AG10803 (cell line): ENCODE measurements at regions not wholly inside any gene's neighbourhood (a gene's known extent, or its start where the extent isn't known, plus 50 kb on each side); places are given as distances from the start of the nearest gene placed in this dataset.

Source experiments
- DNase-seq: peaks from one replicate; pipeline ENCODE4 v3.0.0; 2010; ENCODE audit warnings: low read depth
- H3K4me3 ChIP-seq: 2 replicates; pipeline ENCODE4 v1.5.1; 2011; ENCODE audit warnings: mild to moderate bottlenecking, low read length, control low read depth
- CTCF ChIP-seq: conservative IDR thresholded peaks from 2 replicates; pipeline ENCODE4 v1.5.1; 2011; ENCODE audit warnings: mild to moderate bottlenecking, low read length, control low read depth, inconsistent platforms

GRCh38 chr17:68801335-68802247 is 153.6 kb downstream of the ABCA8 start:
- no peak overlapping the region for H3K4me3 ChIP-seq
- no peak for DNase-seq
- TF ChIP-seq CTCF = no peak

DNA sequence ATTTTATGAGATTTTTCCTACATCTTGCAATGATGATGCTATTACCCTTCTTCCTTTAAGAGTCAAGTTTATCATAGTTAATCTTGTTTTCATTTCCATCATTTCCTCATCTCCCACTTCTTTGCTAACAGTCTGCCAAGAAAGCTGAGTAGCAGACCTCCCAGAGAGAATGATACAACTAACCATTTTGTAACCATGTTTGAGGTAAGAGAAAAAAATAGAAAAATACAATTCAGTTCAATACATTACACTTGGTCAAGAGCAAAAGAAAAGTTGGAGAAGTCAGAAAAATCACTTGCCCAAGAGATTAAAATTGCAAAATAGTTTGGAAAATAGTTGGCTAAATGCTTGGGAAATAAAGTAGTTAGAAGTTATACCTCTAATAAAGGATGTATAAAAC is 154.4 kb downstream of the ABCA8 start:
- no peak for TF ChIP-seq CTCF
- peak; percentile 66 for DNase-seq

GRCh38 chr17:68794636-68795434 is 160.4 kb downstream of the ABCA8 start:
- TF ChIP-seq CTCF = peak; percentile 59
- DNase-seq = peak; percentile 77
- H3K4me3 ChIP-seq = no peak overlapping the region; the same call in 1 of the 2 replicates

More for the DNA sequence above, 154.4 kb downstream of the ABCA8 start:
- H3K4me3 ChIP-seq = no peak overlapping the region

- DNase-seq = no peak
- TF ChIP-seq CTCF = no peak
- no peak overlapping the region for H3K4me3 ChIP-seq
Observed at GRCh38 chr17:68792873-68793272, 162.3 kb downstream of the ABCA8 start.

DNA sequence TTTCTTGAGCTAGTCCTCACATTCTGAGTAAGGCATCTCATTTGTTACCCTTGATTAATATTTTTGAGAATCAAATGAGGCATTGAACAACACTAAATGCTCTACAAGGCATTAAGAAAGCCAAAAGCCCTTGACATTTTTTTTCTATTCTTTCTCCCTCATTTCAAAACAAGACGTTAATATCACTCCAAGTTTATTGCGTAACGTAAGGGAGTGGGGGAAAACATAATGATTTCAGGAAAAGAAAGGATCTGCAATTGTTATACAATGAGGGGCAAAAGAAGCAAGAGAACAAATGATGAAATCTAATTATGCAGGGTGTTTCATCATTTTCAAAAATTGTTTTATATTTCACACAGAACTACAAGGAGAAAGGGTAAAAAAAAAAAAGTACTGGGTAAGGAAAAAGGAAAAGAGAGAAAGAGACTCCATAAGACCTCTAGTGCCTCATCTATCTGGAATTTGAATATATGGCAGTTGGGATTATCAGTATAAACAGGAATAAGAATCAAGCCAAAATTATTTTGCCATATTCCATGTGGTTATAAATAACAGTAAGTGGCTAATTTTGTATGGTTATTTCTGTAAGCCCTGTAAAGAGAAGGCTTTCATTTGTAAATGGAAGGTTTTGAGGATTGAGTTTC is 163.0 kb downstream of the ABCA8 start:
- no peak for TF ChIP-seq CTCF
- H3K4me3 ChIP-seq = no peak overlapping the region
- DNase-seq = peak; percentile 89

- peak; percentile 55 for DNase-seq
- H3K4me3 ChIP-seq = no peak overlapping the region
- no peak for TF ChIP-seq CTCF
Observed at GRCh38 chr17:68790931-68791330, 164.3 kb downstream of the ABCA8 start.
